Sigmoid colon (tissue), 4 donors: ENCODE measurements at regions not wholly inside any gene's neighbourhood (a gene's known extent, or its start where the extent isn't known, plus 50 kb on each side); places are given as distances from the start of the nearest gene placed in this dataset.

ENCODE experiments used
- POLR2AphosphoS5 ChIP-seq, 4 donors: sonication (generic); formaldehyde crosslinking; IDR thresholded peaks; one replicate each; pipeline ENCODE4 v1.6.1; 2017; ENCODE audit warnings: antibody characterized with exemption in 4 of 4
- TF ChIP-seq, protein P1 (sequence below), 4 experiments: fragments of 450-650 bp in 3 of 4; fragments of 200-600 bp in 1 of 4; IDR thresholded peaks; one replicate each; pipeline ENCODE4 v1.5.1; 2016 to 2019; ENCODE audit warnings: antibody characterized with exemption in 4 of 4, mild to moderate bottlenecking in 3 of 4, moderate library complexity in 2 of 4

DNA sequence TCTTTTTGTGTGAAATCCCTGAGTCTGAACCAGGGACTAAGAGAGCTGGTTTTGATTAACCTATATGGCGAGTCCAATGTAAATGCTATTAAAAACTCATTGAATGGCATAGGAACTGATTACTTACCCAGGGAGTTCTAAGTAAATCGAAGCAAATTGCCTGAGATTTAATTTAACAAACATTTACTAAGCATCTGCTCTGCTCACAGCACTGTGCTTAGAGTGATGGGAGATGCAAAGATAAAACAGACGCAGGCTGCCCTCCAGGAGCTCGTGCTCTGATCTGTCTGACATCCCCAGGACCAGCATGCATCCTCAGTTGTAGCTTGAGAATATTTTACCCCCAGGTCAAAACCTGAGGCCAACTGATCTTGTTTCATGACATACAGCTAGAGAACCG is 247.9 kb downstream of the NR2F2 start:
- TF ChIP-seq, protein P1, sequence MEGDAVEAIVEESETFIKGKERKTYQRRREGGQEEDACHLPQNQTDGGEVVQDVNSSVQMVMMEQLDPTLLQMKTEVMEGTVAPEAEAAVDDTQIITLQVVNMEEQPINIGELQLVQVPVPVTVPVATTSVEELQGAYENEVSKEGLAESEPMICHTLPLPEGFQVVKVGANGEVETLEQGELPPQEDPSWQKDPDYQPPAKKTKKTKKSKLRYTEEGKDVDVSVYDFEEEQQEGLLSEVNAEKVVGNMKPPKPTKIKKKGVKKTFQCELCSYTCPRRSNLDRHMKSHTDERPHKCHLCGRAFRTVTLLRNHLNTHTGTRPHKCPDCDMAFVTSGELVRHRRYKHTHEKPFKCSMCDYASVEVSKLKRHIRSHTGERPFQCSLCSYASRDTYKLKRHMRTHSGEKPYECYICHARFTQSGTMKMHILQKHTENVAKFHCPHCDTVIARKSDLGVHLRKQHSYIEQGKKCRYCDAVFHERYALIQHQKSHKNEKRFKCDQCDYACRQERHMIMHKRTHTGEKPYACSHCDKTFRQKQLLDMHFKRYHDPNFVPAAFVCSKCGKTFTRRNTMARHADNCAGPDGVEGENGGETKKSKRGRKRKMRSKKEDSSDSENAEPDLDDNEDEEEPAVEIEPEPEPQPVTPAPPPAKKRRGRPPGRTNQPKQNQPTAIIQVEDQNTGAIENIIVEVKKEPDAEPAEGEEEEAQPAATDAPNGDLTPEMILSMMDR (IDR thresholded peaks at IDR 0.05), result no peak
- TF ChIP-seq POLR2AphosphoS5 (IDR thresholded peaks at IDR 0.05), result no peak
